DOHH2 (cell line): ENCODE measurements at regions not wholly inside any gene's neighbourhood (a gene's known extent, or its start where the extent isn't known, plus 50 kb on each side); places are given as distances from the start of the nearest gene placed in this dataset.

Experiments used
- EZH2phosphoT487 ChIP-seq: fragments of 200-600 bp; sonication (generic); IDR thresholded peaks from 2 replicates; pipeline ENCODE4 v1.6.1; 2017; ENCODE audit warnings: borderline replicate concordance, mild to moderate bottlenecking, antibody characterized with exemption, low read length, moderate library complexity, mixed read lengths
- TF ChIP-seq, protein P1 (sequence below): fragments of 200-600 bp; sonication (generic); IDR thresholded peaks from one replicate; pipeline ENCODE4 v1.5.1; 2014; ENCODE audit warnings: antibody characterized with exemption, mild to moderate bottlenecking, low read depth, low read length; ENCODE audit not compliant: poor library complexity, severe bottlenecking

DNA sequence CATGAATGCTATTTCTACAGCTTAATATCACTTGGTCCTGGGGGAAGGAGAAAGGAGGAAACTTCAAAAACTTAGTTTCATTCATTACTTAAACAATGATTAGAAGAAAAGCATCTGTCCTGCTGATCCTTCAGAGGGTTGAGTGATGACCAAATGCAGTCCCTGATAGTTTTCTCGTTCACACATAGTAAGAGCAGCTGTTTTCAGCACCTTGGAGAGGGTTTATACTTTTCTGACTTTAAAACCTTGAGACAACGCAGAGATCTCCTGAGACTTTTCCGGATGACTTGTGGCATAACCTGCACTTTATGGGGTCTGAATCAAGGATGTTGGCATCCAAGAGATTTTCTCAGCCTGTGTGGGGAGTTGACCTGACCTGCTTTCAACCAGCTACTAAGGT is 94.0 kb upstream of the KCND3 start:
- TF ChIP-seq, protein P1, sequence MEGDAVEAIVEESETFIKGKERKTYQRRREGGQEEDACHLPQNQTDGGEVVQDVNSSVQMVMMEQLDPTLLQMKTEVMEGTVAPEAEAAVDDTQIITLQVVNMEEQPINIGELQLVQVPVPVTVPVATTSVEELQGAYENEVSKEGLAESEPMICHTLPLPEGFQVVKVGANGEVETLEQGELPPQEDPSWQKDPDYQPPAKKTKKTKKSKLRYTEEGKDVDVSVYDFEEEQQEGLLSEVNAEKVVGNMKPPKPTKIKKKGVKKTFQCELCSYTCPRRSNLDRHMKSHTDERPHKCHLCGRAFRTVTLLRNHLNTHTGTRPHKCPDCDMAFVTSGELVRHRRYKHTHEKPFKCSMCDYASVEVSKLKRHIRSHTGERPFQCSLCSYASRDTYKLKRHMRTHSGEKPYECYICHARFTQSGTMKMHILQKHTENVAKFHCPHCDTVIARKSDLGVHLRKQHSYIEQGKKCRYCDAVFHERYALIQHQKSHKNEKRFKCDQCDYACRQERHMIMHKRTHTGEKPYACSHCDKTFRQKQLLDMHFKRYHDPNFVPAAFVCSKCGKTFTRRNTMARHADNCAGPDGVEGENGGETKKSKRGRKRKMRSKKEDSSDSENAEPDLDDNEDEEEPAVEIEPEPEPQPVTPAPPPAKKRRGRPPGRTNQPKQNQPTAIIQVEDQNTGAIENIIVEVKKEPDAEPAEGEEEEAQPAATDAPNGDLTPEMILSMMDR, result no peak
- TF ChIP-seq EZH2phosphoT487, result no peak
